Large intestine (tissue), 3 donors: ENCODE measurements at regions not wholly inside any gene's neighbourhood (a gene's known extent, or its start where the extent isn't known, plus 50 kb on each side); places are given as distances from the start of the nearest gene placed in this dataset.

Experiments used
- DNase-seq, 2 donors: peaks; one replicate each; pipeline versions ENCODE4 v3.0.0 to v3.0.0-alpha.2; 2013
- H3K27ac ChIP-seq: one replicate; pipeline ENCODE4 v1.5.1; 2013; ENCODE audit warnings: low read length
- H3K27me3 ChIP-seq: 2 replicates; pipeline ENCODE4 v1.6.1; 2013; ENCODE audit warnings: low read length; ENCODE audit not compliant: control insufficient read depth, insufficient read depth
- H3K36me3 ChIP-seq: 2 replicates; pipeline ENCODE4 v1.6.1; 2013; ENCODE audit warnings: low read length; ENCODE audit not compliant: control insufficient read depth, insufficient read depth
- H3K4me1 ChIP-seq: one replicate; pipeline ENCODE4 v1.6.1; 2013; ENCODE audit warnings: low read length; ENCODE audit not compliant: control insufficient read depth, insufficient read depth
- H3K4me3 ChIP-seq: one replicate; pipeline ENCODE4 v1.5.1; 2013; ENCODE audit warnings: low read length
- H3K9me3 ChIP-seq: one replicate; pipeline ENCODE4 v1.6.1; 2013; ENCODE audit warnings: mild to moderate bottlenecking, low read depth, low read length, moderate library complexity; ENCODE audit not compliant: control insufficient read depth
- WGBS: methylation state at CpG from one replicate; pipeline ENCODE4 v1.1.5; 2013; ENCODE audit warnings: low lambda C conversion rate; ENCODE audit not compliant: insufficient coverage; 5-methylcytosine and 5-hydroxymethylcytosine counted together

- peaks cover 7% of the 10 kb centered on the region for H3K4me1 ChIP-seq
- H3K36me3 ChIP-seq = peaks cover 72% of the 10 kb centered on the region
- H3K9me3 ChIP-seq = no peaks in the 10 kb centered on the region
- H3K4me3 ChIP-seq = no peak overlapping the region
- no peak for DNase-seq
- no peak overlapping the region for H3K27ac ChIP-seq
- no peaks in the 10 kb centered on the region for H3K27me3 ChIP-seq
- WGBS = no CpG with 5 or more reads among the region's 3 CpGs
Measured at GRCh38 chr3:124669470-124669869, 60.8 kb upstream of the UMPS start.

GRCh38 chr3:124671106-124671505, 59.1 kb upstream of the UMPS start:
- Histone ChIP-seq H3K4me1 (peaks cover 4% of the 10 kb centered on the region), H3K36me3 (peaks cover 75% of the 10 kb centered on the region), H3K27me3 (no peaks in the 10 kb centered on the region), H3K27ac (no peak overlapping the region), H3K9me3 (no peaks in the 10 kb centered on the region), H3K4me3 (no peak overlapping the region)
- WGBS = 85% methylated on average over 3 of the region's 5 CpGs
- no peak for DNase-seq

GRCh38 chr3:124674336-124674735, 55.9 kb upstream of the UMPS start:
- no peak overlapping the region for H3K4me3 ChIP-seq
- H3K27ac ChIP-seq = no peak overlapping the region
- peaks cover 4% of the 10 kb centered on the region for H3K4me1 ChIP-seq
- no peaks in the 10 kb centered on the region for H3K9me3 ChIP-seq
- no CpG with 5 or more reads among the region's 13 CpGs for WGBS
- H3K27me3 ChIP-seq = no peaks in the 10 kb centered on the region
- peaks cover 75% of the 10 kb centered on the region for H3K36me3 ChIP-seq
- no peak for DNase-seq

- H3K36me3 ChIP-seq = peaks cover 74% of the 10 kb centered on the region
- H3K27me3 ChIP-seq = no peaks in the 10 kb centered on the region
- no peaks in the 10 kb centered on the region for H3K4me1 ChIP-seq
- DNase-seq = no peak
- H3K4me3 ChIP-seq = no peak overlapping the region
- no peak overlapping the region for H3K27ac ChIP-seq
- no peaks in the 10 kb centered on the region for H3K9me3 ChIP-seq
- WGBS = no CpG with 5 or more reads among the region's 3 CpGs
Measured at GRCh38 chr3:124676236-124676635, 54.0 kb upstream of the UMPS start.

GRCh38 chr3:124679048-124679638, 51.1 kb upstream of the UMPS start:
- Histone ChIP-seq H3K27ac (no peak overlapping the region), H3K4me3 (no peak overlapping the region), H3K4me1 (no peaks in the 10 kb centered on the region), H3K9me3 (no peaks in the 10 kb centered on the region), H3K27me3 (no peaks in the 10 kb centered on the region), H3K36me3 (peaks cover 49% of the 10 kb centered on the region)
- no CpG with 5 or more reads among the region's 5 CpGs for WGBS
- no peak for DNase-seq
